Lower lobe of right lung (tissue), 2 donors: ENCODE measurements at regions not wholly inside any gene's neighbourhood (a gene's known extent, or its start where the extent isn't known, plus 50 kb on each side); places are given as distances from the start of the nearest gene placed in this dataset.
"Not testable (repeated sequence)": the region's sequence is repeated elsewhere in the genome, so short reads cannot be mapped to it uniquely, and the experiment has no call there.

Experiments used
- ATAC-seq, 2 donors: fragments of 200-7000 bp; cut with Tn5 transposase; one replicate each; pipeline ENCODE4 v1.9.1; 2020 to 2022; ENCODE audit warnings: mild to moderate bottlenecking in 2 of 2, moderate library complexity in 2 of 2
- DNase-seq: peaks from one replicate; pipeline ENCODE4 v3.0.0-alpha.2; 2020
- H3K27ac ChIP-seq: fragments of 200-600 bp; one replicate; pipeline ENCODE4 v1.8.0; 2022
- H3K27me3 ChIP-seq: fragments of 200-600 bp; one replicate; pipeline ENCODE4 v1.8.0; 2022; ENCODE audit warnings: low read depth
- H3K36me3 ChIP-seq: fragments of 200-600 bp; one replicate; pipeline ENCODE4 v1.8.0; 2022; ENCODE audit warnings: mild to moderate bottlenecking
- H3K4me1 ChIP-seq: fragments of 200-600 bp; one replicate; pipeline ENCODE4 v1.8.0; 2022
- H3K4me3 ChIP-seq: fragments of 200-600 bp; one replicate; pipeline ENCODE4 v1.8.0; 2022; ENCODE audit warnings: mild to moderate bottlenecking
- H3K9me3 ChIP-seq: fragments of 200-600 bp; one replicate; pipeline ENCODE4 v1.8.0; 2022
- intact Hi-C: fragments of 100-400 bp; cut with DNase I; formaldehyde crosslinking; loops from one replicate; pipeline ENCODE4 v1.11.0; 2022
- TF ChIP-seq, protein P1 (sequence below): fragments of 200-600 bp; IDR thresholded peaks from one replicate; pipeline ENCODE4 v1.8.0; 2022; ENCODE audit warnings: antibody characterized with exemption, mild to moderate bottlenecking
- donor health status: DM: no; HTN: yes; CAD: no; lungs with severe emphysema.

DNA sequence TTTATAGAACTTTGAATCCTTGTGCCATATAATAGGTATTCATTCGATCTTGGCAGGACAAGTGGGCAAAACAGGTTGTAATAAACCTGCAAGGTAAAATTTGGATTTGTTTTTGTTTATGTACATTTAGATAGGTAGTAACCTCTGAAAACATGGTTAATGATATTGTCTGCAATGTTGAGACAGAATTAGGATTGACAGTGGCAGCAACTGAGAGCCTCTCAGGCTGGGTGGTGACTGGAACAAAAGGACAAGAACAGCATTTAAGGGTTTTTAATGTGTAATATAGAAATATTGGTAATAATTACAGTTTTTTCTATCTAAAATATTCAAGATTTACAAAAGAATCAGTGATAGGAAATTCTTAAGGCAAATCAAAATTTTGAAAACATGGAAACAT lies 382.0 kb downstream of the TFAP2B start:
- Histone ChIP-seq H3K9me3 (no peaks in the 10 kb centered on the region), H3K4me3 (no peak overlapping the region), H3K27me3 (no peaks in the 10 kb centered on the region), H3K36me3 (no peaks in the 10 kb centered on the region), H3K27ac (no peak overlapping the region), H3K4me1 (no peaks in the 10 kb centered on the region)
- TF ChIP-seq, protein P1, sequence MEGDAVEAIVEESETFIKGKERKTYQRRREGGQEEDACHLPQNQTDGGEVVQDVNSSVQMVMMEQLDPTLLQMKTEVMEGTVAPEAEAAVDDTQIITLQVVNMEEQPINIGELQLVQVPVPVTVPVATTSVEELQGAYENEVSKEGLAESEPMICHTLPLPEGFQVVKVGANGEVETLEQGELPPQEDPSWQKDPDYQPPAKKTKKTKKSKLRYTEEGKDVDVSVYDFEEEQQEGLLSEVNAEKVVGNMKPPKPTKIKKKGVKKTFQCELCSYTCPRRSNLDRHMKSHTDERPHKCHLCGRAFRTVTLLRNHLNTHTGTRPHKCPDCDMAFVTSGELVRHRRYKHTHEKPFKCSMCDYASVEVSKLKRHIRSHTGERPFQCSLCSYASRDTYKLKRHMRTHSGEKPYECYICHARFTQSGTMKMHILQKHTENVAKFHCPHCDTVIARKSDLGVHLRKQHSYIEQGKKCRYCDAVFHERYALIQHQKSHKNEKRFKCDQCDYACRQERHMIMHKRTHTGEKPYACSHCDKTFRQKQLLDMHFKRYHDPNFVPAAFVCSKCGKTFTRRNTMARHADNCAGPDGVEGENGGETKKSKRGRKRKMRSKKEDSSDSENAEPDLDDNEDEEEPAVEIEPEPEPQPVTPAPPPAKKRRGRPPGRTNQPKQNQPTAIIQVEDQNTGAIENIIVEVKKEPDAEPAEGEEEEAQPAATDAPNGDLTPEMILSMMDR, result no peak
- intact Hi-C loops, result no loop called here
- ATAC-seq, result no peak
- no peak for DNase-seq

DNA sequence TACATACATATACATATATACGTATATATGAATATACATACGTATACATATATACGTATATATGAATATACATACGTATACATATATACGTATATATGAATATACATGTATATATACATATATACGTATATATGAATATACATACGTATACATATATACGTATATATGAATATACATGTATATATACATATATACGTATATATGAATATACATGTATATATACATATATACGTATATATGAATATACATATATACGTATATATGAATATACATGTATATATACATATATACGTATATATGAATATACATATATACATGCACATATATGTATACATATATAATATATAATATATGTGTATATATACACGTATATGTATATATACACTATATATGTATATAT lies 384.0 kb downstream of the TFAP2B start:
- H3K27me3 ChIP-seq, H3K9me3 ChIP-seq, H3K36me3 ChIP-seq, H3K27ac ChIP-seq, intact Hi-C loops, DNase-seq, H3K4me3 ChIP-seq, H3K4me1 ChIP-seq, ATAC-seq: not testable (repeated sequence)

DNA sequence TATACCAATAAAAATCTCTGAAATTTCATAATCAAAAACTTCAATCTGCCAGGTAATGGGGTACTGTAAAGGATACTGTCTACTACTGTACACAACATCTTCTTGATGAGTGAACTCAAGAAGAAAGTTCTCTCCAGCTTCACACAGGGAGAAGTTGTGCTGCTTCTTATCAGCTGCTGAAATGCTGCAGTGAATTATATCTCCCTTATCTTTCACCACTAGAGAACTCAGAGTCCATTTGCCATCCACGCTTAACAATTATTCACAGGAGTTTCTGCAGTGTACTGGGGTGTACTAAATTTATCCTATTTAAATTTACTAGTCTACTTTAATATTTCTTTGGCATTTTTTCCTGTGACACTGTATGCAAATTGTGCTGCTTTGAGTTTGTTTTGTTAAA lies 384.8 kb downstream of the TFAP2B start:
- Histone ChIP-seq H3K27ac (no peak overlapping the region), H3K4me3 (no peak overlapping the region), H3K4me1 (no peaks in the 10 kb centered on the region), H3K27me3 (no peaks in the 10 kb centered on the region), H3K9me3 (no peaks in the 10 kb centered on the region), H3K36me3 (no peaks in the 10 kb centered on the region)
- ATAC-seq, result no peak
- intact Hi-C loops, result no loop called here
- no peak for DNase-seq
- TF ChIP-seq, protein P1, result no peak

DNA sequence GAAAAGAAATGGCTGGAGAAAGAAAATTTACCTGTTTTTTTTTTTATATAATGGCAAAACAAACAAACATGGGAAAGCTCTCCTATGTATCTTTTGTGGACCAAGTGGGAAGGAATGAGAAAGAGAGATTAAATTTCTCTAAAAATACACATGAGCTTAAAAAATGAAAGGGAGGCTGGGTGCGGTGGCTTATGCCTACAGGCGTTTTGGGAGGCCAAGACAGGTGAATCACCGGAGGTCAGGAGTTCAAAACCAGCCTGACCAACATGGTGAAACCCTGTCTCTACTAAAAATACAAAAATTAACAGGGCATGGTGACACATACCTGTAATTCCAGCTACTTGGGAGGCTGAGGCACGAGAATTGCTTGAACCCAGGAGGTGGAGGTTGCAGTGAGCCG lies 388.0 kb downstream of the TFAP2B start:
- ATAC-seq, intact Hi-C loops, H3K4me3 ChIP-seq, DNase-seq, H3K4me1 ChIP-seq, H3K27ac ChIP-seq, H3K36me3 ChIP-seq, H3K9me3 ChIP-seq, H3K27me3 ChIP-seq: not testable (repeated sequence)

DNA sequence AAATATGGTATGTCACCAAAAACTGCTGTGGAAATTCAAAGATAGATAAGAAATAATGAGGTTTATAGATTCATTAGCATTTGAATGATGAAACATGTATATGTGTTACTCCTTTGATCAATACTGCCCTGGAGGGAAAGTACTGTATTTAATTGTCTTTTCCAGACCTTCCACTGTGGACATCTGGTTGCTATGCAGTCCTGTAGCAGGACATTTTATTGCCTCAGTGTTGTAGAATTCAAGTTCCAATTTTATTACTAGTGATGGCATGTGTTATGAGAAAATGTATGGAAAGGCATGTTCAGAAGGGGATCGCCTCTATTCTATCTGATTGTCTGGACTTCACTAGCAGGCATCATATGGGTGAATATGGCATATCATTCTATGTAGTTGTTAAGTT lies 391.0 kb downstream of the TFAP2B start:
- ATAC-seq (no peak), DNase-seq (no peak)
- no peak overlapping the region for H3K27ac ChIP-seq
- TF ChIP-seq, protein P1, result no peak
- H3K36me3 ChIP-seq, result no peaks in the 10 kb centered on the region
- H3K4me3 ChIP-seq, result no peak overlapping the region
- no peaks in the 10 kb centered on the region for H3K9me3 ChIP-seq
- no peaks in the 10 kb centered on the region for H3K27me3 ChIP-seq
- no peaks in the 10 kb centered on the region for H3K4me1 ChIP-seq
- intact Hi-C loops, result no loop called here

DNA sequence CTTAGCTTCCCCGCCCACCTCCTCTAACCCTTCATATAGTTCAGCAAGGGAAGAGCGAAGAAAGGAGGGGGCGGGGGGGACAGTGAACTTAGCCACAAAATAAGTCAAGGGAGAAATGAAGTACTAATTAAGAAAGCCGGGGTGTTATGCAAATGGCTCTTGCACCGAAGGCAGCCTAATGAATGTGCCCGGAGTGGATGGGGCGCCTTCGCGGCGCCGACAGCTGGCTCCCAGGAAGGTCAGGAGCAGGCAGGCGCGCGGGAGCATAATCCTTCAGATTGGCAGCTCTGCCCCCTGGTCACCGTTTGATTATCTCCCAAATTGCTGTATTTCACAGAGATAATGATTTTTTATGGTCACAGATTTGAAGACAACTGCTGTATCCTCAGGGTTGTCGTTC lies 395.1 kb downstream of the TFAP2B start:
- H3K4me3 ChIP-seq, result peak overlapping the region; percentile 6
- intact Hi-C loops, result no loop called here
- no peaks in the 10 kb centered on the region for H3K9me3 ChIP-seq
- H3K27me3 ChIP-seq, result no peaks in the 10 kb centered on the region
- peak; percentile 29 for DNase-seq
- H3K36me3 ChIP-seq, result no peaks in the 10 kb centered on the region
- TF ChIP-seq, protein P1, result no peak
- no peak for ATAC-seq
- no peak overlapping the region for H3K27ac ChIP-seq
- H3K4me1 ChIP-seq, result no peaks in the 10 kb centered on the region

DNA sequence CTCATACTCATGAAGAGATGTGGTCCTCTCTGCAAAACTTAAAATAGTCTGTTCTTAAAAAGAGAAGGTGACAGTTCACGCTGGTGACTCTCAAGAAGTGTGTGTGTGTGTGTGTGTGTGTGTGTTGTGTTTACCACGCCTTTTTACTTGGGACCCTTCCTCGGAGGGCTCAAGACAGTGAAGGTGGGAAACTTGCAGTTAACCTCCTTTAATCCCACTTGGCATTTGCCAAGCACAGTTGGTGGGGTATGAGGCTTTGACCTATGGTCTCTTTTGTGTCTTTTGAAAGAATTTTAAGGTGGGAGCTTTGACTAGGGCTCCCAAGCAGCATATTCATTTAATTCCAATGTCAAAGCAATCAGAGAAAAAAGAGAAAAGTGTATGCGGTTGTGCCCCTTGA lies 395.8 kb downstream of the TFAP2B start:
- Histone ChIP-seq H3K27me3 (no peaks in the 10 kb centered on the region), H3K27ac (no peak overlapping the region)
- ATAC-seq, result no peak

More for the DNA sequence above, 395.8 kb downstream of the TFAP2B start:
- H3K9me3 ChIP-seq, result no peaks in the 10 kb centered on the region
- no peaks in the 10 kb centered on the region for H3K36me3 ChIP-seq
- no peaks in the 10 kb centered on the region for H3K4me1 ChIP-seq
- intact Hi-C loops, result no loop called here
- TF ChIP-seq, protein P1, result no peak
- DNase-seq, result no peak
- no peak overlapping the region for H3K4me3 ChIP-seq
